Activated CD8-positive, alpha-beta memory T cell treated with anti-CD3 and anti-CD28 coated beads for 36 hours (primary cell): ENCODE measurements at regions not wholly inside any gene's neighbourhood (a gene's known extent, or its start where the extent isn't known, plus 50 kb on each side); places are given as distances from the start of the nearest gene placed in this dataset.

Source experiments
- CTCF ChIA-PET: fragments of 350-600 bp; sonication (Branson Sonifier 250); formaldehyde crosslinking; loops from one replicate; lab custom pipeline; 2021; ENCODE audit warnings: antibody characterized with exemption; lab: Charles Lee
- POLR2A ChIA-PET: fragments of 350-600 bp; sonication (Branson Sonifier 250); formaldehyde crosslinking; loops from one replicate; lab custom pipeline; 2021; ENCODE audit warnings: antibody characterized with exemption; lab: Charles Lee

GRCh38 chr2:155384555-155385123, 686.1 kb downstream of the KCNJ3 start:
- CTCF ChIA-PET = no interaction called here
- POLR2A ChIA-PET = no interaction called here

DNA sequence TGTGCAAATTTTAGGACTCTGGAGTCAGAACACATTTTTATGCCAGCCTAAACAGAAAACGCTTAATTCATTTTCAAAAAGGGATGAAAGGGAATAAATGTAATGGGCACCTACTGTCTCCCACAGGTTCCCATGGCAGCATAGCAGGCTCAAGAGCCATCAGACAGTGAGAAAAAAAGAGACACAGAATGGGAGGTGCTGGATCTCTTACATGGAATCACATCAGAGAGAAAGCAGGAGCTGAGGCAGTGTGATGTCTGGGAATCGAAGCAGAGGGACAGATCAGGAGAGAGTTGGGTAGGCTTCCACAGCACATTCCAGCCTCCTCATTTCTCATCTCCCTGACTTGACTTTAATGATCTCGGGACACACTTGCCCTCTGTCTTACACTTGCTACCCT, 684.3 kb downstream of the KCNJ3 start:
- ChIA-PET POLR2A (no interaction called here), CTCF (no interaction called here)

DNA sequence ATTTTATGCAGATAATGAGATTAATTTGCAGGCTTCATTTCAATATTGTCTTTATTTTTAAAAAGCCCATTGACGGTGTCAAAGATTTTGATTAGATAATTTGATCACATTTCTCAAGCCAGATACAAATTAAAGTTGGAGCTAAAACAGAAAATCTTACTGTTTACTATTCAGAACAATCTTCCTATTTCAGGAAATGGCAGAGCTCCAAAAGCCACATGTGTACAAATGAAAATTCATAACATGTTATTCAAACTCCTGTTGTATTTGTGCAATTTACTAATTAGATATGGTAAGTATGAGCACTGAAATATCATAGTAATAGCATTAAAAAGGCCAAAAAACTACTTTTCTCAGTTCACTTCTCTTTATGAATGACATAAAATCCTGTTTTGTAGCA, 682.9 kb downstream of the KCNJ3 start:
- CTCF ChIA-PET = no interaction called here

GRCh38 chr2:155379494-155379893, 681.0 kb downstream of the KCNJ3 start:
- POLR2A ChIA-PET = no interaction called here
- CTCF ChIA-PET = no interaction called here

More for the DNA sequence above, 682.9 kb downstream of the KCNJ3 start:
- POLR2A ChIA-PET = no interaction called here

GRCh38 chr2:155377931-155378444, 679.5 kb downstream of the KCNJ3 start:
- CTCF ChIA-PET = interaction anchor here (0.8 to 0.9 kb wide), 2 partner anchors 957 to 1816 kb away, joined by 3 read pairs; no protein-coding TSS in a partner anchor
- POLR2A ChIA-PET = no interaction called here

- ChIA-PET CTCF (interaction anchor here (0.8 to 0.9 kb wide), 2 partner anchors 958 to 1816 kb away, joined by 3 read pairs; no protein-coding TSS in a partner anchor), POLR2A (no interaction called here)
Measured at GRCh38 chr2:155377266-155377680, 678.8 kb downstream of the KCNJ3 start.

GRCh38 chr2:155372969-155373368, 674.5 kb downstream of the KCNJ3 start:
- POLR2A ChIA-PET = no interaction called here
- CTCF ChIA-PET = no interaction called here

GRCh38 chr2:155368934-155369333, 670.4 kb downstream of the KCNJ3 start:
- POLR2A ChIA-PET = no interaction called here
- CTCF ChIA-PET = no interaction called here

DNA sequence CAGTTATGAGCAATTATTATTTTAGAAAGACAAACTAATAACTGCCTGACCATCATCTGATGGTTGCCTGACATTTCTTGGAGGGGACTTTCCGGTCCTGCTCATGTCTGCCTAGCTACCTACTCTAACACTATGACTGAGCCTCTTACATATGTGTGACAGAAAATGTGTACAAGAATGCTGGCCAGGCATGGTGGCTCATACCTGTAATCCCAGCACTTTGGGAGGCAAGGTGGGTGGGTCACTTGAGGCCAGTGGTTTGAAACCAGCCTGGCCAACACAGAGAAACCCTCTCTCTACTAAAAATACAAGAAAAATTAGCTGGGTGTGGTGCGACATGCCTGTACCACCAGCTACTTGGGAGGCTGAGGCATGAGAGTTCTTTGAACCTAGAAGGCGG, 666.3 kb downstream of the KCNJ3 start:
- POLR2A ChIA-PET = no interaction called here
- CTCF ChIA-PET = no interaction called here

DNA sequence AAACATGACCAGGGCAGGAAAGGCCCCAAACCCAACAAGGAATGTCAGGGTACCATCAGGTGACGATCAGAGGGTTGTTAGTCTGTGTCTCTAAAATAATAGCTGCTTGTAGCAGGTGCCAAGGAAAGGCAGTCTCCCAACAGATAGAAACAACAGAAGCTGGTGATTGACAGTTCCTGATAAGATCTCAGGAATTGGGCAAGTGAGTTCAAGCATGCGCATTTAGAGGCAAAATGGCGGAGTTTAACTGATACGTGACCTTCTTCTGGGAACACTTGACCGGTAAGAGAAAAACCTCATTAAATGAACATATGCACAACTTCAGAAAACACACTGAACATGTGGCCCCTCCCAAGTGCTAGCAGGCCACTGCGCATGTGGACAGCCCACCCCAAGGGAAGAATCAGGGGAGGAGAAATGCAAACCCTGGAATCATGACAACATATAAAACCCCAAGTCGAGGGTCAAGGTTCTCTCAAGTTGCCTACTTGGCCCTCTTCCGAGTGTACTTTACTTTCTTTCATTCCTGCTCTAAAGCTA, 664.9 kb downstream of the KCNJ3 start:
- ChIA-PET POLR2A (no interaction called here), CTCF (no interaction called here)

DNA sequence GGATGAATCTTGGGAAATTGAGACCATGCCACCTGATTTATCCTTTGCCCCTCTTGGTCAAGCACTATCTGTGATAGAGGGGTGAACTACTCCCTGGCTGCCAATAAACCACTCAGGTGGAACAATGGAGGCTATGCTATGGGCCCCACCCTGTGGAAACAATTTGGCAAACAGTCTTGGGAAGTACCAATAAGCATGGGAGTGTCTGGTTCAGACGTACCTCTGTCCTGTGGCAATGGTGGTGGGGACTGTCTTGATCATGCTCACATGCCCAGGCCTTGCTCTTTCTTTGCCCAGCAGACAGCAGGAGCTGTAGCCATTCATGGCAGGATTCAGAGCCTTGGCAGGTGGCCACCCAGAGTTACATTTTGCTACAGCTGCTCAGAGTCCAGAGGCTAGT, 658.7 kb downstream of the KCNJ3 start:
- POLR2A ChIA-PET = no interaction called here

GRCh38 chr2:155356250-155356649, 657.8 kb downstream of the KCNJ3 start:
- POLR2A ChIA-PET = no interaction called here
- CTCF ChIA-PET = no interaction called here

More for the DNA sequence above, 658.7 kb downstream of the KCNJ3 start:
- CTCF ChIA-PET = no interaction called here

- ChIA-PET CTCF (no interaction called here), POLR2A (no interaction called here)
Measured at GRCh38 chr2:155350783-155351580, 652.5 kb downstream of the KCNJ3 start.

DNA sequence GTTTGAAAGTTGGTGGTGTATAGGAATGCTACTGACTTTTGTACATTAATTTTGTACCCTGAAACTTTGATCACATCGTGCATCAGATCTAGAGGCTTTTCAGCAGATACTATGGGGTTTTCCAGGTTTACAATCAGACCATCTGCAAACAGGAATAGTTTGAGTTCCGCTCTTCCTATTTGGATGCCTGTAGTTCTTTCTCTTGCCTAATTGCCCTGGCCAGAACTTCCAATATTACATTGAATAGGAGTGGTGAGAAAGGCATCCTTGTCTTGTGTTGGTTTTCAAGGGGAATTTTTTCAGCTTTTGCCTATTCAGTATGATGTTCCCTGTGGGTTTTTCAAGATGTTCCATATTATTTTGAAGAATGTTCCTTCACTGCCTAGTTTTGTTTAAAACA, 633.5 kb downstream of the KCNJ3 start:
- ChIA-PET CTCF (no interaction called here), POLR2A (no interaction called here)

DNA sequence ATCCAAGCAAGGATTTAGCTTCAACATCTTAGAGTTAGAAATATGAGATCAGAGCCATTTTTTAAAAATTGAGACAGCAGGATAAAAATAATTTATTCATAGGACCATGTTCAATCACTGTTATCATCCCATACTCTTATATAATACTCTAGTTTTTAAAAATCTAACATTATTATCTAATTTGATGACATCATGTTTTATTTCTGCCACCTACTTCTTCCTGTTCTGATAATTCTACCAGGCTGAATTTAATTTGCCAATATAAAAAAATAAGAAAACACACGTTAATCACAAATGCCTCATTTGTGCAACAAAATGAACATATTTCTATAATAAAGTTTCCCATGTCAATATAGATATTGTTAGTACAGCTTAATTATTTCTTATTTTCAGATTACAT, 621.7 kb downstream of the KCNJ3 start:
- ChIA-PET POLR2A (no interaction called here), CTCF (no interaction called here)

GRCh38 chr2:155318710-155319109, 620.2 kb downstream of the KCNJ3 start:
- ChIA-PET POLR2A (no interaction called here), CTCF (no interaction called here)

- POLR2A ChIA-PET = no interaction called here
- CTCF ChIA-PET = no interaction called here
Measured at GRCh38 chr2:155315768-155316167, 617.3 kb downstream of the KCNJ3 start.

- ChIA-PET POLR2A (no interaction called here), CTCF (no interaction called here)
Measured at GRCh38 chr2:155310589-155310988, 612.1 kb downstream of the KCNJ3 start.

DNA sequence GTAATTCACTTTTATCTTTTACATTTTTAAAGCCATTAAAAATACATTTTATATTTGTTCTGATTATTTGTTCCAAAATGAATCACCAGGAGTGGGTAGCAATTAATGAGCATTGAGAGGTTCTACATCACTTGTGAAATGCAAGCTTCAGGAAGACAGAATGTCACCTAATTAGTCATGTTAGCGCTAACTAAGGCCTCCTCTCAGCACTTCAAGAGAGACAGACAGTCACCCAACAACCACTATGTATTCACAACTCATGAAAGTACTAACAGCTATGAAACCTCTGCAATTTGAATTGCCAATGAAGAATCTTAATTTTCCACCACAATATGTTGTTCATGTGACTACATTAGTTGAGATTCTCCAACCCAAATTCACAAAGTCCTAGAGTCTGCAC, 611.0 kb downstream of the KCNJ3 start:
- CTCF ChIA-PET = no interaction called here
- POLR2A ChIA-PET = no interaction called here

GRCh38 chr2:155308367-155309009, 610.0 kb downstream of the KCNJ3 start:
- ChIA-PET CTCF (no interaction called here), POLR2A (no interaction called here)
